CD4-positive, CD25-positive, alpha-beta regulatory T cell (primary cell): ENCODE measurements at regions not wholly inside any gene's neighbourhood (a gene's known extent, or its start where the extent isn't known, plus 50 kb on each side); places are given as distances from the start of the nearest gene placed in this dataset.

Experiments used
- ATAC-seq, 2 donors: fragments of 150-1000 bp; cut with Tn5 transposase; one replicate each; pipeline ENCODE4 v1.10.0; 2021; ENCODE audit warnings: low read depth in 2 of 2, moderate number of reproducible peaks in 2 of 2, moderate library complexity in 1 of 2
- DNase-seq, 3 donors: peaks; one replicate each; pipeline versions ENCODE4 v3.0.0 to v3.0.0-alpha.2; 2012 to 2022; ENCODE audit warnings: mixed read lengths in 1 of 3
- H3K27ac ChIP-seq: one replicate; pipeline ENCODE4 v1.7.0; 2013; ENCODE audit warnings: mild to moderate bottlenecking, low read length; ENCODE audit not compliant: insufficient read depth, poor library complexity, severe bottlenecking
- H3K27me3 ChIP-seq: one replicate; pipeline ENCODE4 v1.7.0; 2013; ENCODE audit warnings: low read length; ENCODE audit not compliant: control insufficient read depth, insufficient read depth
- H3K36me3 ChIP-seq: one replicate; pipeline ENCODE4 v1.7.0; 2013; ENCODE audit warnings: mild to moderate bottlenecking, low read length, moderate library complexity; ENCODE audit not compliant: control insufficient read depth, insufficient read depth
- H3K4me1 ChIP-seq: 2 replicates; pipeline ENCODE4 v1.7.0; 2013; ENCODE audit warnings: mild to moderate bottlenecking, low read length; ENCODE audit not compliant: insufficient read depth, control insufficient read depth, poor library complexity, severe bottlenecking
- H3K4me3 ChIP-seq: one replicate; pipeline ENCODE4 v1.7.0; 2013; ENCODE audit warnings: low read depth, mild to moderate bottlenecking, low read length, moderate library complexity
- H3K9me3 ChIP-seq, 2 experiments: 1 replicate in 1 of 2; 2 replicates in 1 of 2; pipeline ENCODE4 v1.7.0; 2013; ENCODE audit warnings: low read length in 2 of 2, mild to moderate bottlenecking in 1 of 2, moderate library complexity in 1 of 2; ENCODE audit not compliant: control insufficient read depth in 2 of 2
- H3K27ac Mint-ChIP-seq, 3 donors: one replicate each; pipeline ENCODE4 v1.8.0; 2020 to 2022; ENCODE audit warnings: mild to moderate bottlenecking in 3 of 3, mixed read lengths in 3 of 3, moderate library complexity in 2 of 3
- H3K27me3 Mint-ChIP-seq: one replicate; pipeline ENCODE4 v1.8.0; 2022; ENCODE audit warnings: mild to moderate bottlenecking, mixed read lengths
- H3K36me3 Mint-ChIP-seq: one replicate; pipeline ENCODE4 v1.8.0; 2020; ENCODE audit warnings: mixed read lengths
- H3K4me1 Mint-ChIP-seq, 4 donors: one replicate each; pipeline ENCODE4 v1.8.0; 2020 to 2022; ENCODE audit warnings: mixed read lengths in 4 of 4, mild to moderate bottlenecking in 1 of 4
- H3K4me3 Mint-ChIP-seq, 4 donors: one replicate each; pipeline ENCODE4 v1.8.0; 2020 to 2022; ENCODE audit warnings: mild to moderate bottlenecking in 4 of 4, mixed read lengths in 4 of 4, moderate library complexity in 3 of 4
- H3K9me3 Mint-ChIP-seq, 7 donors: one replicate each; pipeline ENCODE4 v1.8.0; 2020 to 2022; ENCODE audit warnings: mixed read lengths in 7 of 7, mild to moderate bottlenecking in 3 of 7, moderate library complexity in 2 of 7

DNA sequence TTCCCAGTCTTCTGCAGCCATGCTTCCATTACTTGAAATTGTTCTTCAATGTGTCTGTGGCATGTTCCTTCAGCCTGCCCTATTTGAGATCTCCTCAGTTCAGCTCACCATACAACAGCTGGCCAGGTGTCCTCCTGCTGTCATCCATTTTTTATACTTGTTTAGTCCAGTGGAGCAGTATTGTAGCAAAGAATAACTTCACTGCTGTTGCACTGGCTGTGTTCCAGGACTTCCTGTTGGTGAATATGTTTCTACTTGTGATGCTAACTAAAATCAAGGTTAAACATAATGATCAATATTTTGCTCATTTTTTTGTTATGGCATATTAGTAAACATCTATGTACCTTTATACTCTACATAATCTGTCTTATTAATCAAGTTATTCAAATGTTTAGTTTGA is 1394.1 kb downstream of the PCDH9 start:
- Histone ChIP-seq H3K36me3 (no peaks in the 10 kb centered on the region), H3K4me3 (no peak overlapping the region), H3K27me3 (no peaks in the 10 kb centered on the region), H3K27ac (no peak overlapping the region), H3K9me3 (peaks cover 4 to 6% of the 10 kb centered on the region in 2 experiments), H3K4me1 (no peaks in the 10 kb centered on the region)
- H3K4me3 Mint-ChIP-seq = no peak overlapping the region
- H3K4me1 Mint-ChIP-seq = no peaks in the 10 kb centered on the region
- peaks cover 0 to 26% (median 5%) of the 10 kb centered on the region in 7 donors for H3K9me3 Mint-ChIP-seq
- H3K27ac Mint-ChIP-seq = no peak overlapping the region
- no peaks in the 10 kb centered on the region for H3K27me3 Mint-ChIP-seq
- DNase-seq (no peak), ATAC-seq (no peak)
- no peaks in the 10 kb centered on the region for H3K36me3 Mint-ChIP-seq

DNA sequence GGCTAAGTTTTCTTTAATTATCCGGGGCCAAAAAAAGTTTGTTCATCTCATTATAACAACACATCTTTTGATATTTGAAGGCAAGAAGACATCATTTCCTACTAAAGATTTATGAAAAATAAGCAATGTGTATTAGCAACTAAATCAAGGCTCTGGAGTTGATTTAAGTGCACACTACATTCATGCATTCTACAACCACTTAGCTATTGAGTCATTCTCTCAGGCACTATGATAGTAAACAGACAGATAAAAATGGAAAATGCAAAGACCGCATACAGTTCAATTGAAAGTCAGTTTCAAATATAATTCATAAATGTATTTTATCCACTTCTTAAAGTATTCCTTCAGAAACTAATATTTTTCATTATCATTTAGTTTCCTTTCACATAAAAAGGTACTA is 1395.2 kb downstream of the PCDH9 start:
- H3K4me3 ChIP-seq = no peak overlapping the region
- H3K36me3 ChIP-seq = no peaks in the 10 kb centered on the region
- peaks cover 0 to 32% (median 5%) of the 10 kb centered on the region in 7 donors for H3K9me3 Mint-ChIP-seq
- no peaks in the 10 kb centered on the region for H3K27me3 ChIP-seq
- H3K4me3 Mint-ChIP-seq = no peak overlapping the region
- peaks cover 10 to 11% of the 10 kb centered on the region in 2 experiments for H3K9me3 ChIP-seq
- H3K27me3 Mint-ChIP-seq = no peaks in the 10 kb centered on the region
- H3K4me1 ChIP-seq = no peaks in the 10 kb centered on the region
- H3K36me3 Mint-ChIP-seq = no peaks in the 10 kb centered on the region
- no peaks in the 10 kb centered on the region for H3K4me1 Mint-ChIP-seq
- H3K27ac ChIP-seq = no peak overlapping the region
- ATAC-seq (no peak), DNase-seq (no peak)
- H3K27ac Mint-ChIP-seq = no peak overlapping the region

DNA sequence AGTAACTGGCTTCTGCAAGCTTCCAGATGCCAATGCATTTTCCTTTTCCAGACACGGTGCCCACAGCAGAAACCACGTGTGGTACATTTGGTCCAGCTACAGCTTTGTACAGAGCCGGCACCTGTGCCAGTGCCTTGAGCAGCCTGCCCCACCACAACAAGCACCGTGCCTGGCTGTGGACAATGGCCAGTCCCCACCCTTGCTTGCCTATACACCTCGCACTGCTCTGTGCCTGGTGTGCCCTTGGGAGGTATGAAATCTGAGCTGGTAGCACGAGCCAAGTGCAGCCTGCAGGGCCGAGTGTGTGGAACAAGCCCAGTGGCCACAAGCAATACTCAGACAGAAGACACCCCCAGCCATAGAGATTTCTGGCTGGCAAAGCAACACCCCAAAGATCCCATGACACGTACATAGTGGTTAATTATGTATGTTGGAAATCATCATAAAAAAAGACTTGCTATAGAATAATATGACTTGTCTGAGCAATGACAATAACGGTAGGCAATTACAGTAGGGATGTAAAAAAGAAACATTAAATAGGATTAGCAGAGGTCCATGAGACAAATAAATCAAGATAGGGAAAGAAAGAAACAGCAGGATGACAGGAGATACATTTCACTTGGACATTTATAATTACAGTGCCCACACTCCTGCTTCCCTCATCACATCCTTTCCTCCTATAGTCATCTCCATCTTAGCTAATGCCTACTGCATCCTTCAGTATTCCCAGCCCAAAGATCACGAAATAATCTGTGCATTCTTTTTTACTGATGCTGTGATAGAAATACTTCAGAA is 1399.5 kb downstream of the PCDH9 start:
- no peaks in the 10 kb centered on the region for H3K4me1 Mint-ChIP-seq
- no peaks in the 10 kb centered on the region for H3K36me3 ChIP-seq
- no peak overlapping the region for H3K27ac Mint-ChIP-seq
- no peaks in the 10 kb centered on the region for H3K4me1 ChIP-seq
- H3K27me3 ChIP-seq = no peaks in the 10 kb centered on the region
- no peak overlapping the region for H3K27ac ChIP-seq
- no peak overlapping the region for H3K4me3 ChIP-seq
- ATAC-seq = no peak
- no peak overlapping the region for H3K4me3 Mint-ChIP-seq
- DNase-seq = no peak
- H3K36me3 Mint-ChIP-seq = no peaks in the 10 kb centered on the region
- H3K9me3 Mint-ChIP-seq = peaks cover 0 to 22% (median 4%) of the 10 kb centered on the region in 7 donors
- peaks cover 4 to 9% of the 10 kb centered on the region in 2 experiments for H3K9me3 ChIP-seq
- H3K27me3 Mint-ChIP-seq = no peaks in the 10 kb centered on the region

DNA sequence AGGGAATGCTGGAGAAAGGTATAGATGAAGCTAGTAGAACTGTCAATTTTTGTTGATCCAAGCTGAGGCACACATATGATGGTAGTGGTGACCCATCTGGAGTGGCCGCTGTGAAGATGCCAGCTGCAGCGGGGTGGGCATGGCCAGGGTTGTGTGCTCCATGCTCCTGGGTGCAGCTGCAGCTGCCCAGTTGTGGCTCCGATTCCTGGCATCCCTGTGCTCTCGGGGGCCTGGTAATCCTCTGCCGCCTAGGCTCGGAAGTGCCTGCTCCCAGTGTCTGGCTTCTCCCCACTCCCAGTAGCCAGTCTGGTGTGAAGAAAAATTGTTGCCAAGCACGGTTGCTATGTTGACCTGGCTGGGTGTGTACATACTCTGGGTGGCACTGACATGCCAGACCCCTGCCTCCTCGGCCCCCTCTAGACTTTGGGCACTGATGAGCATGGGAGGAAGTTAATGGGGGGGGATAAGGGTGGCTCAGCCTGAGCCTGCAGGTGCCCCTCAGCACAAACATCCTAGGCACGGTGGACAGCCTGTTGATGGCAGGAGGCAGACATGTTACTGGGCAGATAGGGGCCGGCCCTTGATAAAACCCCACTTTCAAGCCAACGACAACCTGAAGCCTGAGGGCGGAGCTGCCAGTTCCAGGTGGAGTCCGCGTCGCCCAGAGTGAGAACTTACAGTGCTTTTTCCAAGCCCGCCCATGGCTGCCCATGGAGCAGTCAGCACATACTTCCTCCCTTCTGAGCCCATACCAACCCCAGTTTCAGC is 1400.7 kb downstream of the PCDH9 start:
- Histone ChIP-seq H3K9me3 (peaks cover 4 to 9% of the 10 kb centered on the region in 2 experiments), H3K27ac (no peak overlapping the region), H3K4me3 (no peak overlapping the region), H3K27me3 (no peaks in the 10 kb centered on the region), H3K4me1 (no peaks in the 10 kb centered on the region), H3K36me3 (no peaks in the 10 kb centered on the region)
- no peaks in the 10 kb centered on the region for H3K36me3 Mint-ChIP-seq
- ATAC-seq (no peak), DNase-seq (no peak)
- no peak overlapping the region for H3K4me3 Mint-ChIP-seq
- no peaks in the 10 kb centered on the region for H3K27me3 Mint-ChIP-seq
- H3K4me1 Mint-ChIP-seq = no peaks in the 10 kb centered on the region
- peaks cover 0 to 19% (median 3%) of the 10 kb centered on the region in 7 donors for H3K9me3 Mint-ChIP-seq
- H3K27ac Mint-ChIP-seq = no peak overlapping the region

DNA sequence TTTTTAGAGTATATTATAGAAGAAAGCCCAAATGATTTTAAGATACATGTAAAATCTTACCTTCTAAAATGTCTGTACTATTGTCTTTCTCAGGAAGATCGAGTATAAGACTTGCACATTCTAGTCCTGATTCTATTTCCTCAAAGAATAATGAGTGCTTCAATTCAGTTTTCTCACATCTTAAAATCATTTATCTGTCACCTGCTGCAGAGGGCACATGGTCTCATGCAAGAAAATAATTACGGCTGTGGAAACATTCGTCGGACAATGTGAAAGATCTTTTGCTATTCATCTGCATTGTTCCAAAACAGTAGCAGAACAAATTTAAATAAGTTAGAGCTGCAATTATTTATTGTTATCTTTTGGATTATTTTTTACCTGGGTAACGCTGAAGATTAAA is 1403.5 kb downstream of the PCDH9 start:
- no peak overlapping the region for H3K27ac Mint-ChIP-seq

DNA sequence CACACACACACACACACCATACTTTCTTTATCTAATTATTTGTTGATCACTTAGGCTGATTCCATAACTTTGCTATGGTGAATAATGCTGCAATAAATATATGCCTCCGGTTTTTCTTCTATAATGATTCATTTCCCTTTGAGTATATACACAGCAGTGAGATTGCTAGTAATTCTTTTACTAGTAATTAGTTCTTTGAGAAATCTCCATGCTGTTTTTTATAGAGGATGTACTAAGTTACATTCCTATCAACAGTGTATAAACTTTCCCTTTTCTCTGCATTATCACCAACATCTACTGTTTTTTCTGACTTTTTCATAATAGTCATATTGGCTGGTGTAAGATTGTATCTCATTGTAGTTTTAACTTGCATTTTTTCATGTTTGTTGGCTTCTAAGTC is 1405.1 kb downstream of the PCDH9 start:
- H3K36me3 Mint-ChIP-seq = no peaks in the 10 kb centered on the region
- H3K9me3 Mint-ChIP-seq = peaks cover 0 to 14% (median 3%) of the 10 kb centered on the region in 7 donors
- no peaks in the 10 kb centered on the region for H3K27me3 Mint-ChIP-seq
- H3K36me3 ChIP-seq = no peaks in the 10 kb centered on the region
- no peak overlapping the region for H3K27ac Mint-ChIP-seq
- DNase-seq (no peak), ATAC-seq (no peak)
- no peak overlapping the region for H3K4me3 Mint-ChIP-seq
- H3K4me1 ChIP-seq = no peaks in the 10 kb centered on the region
- no peak overlapping the region for H3K4me3 ChIP-seq
- no peak overlapping the region for H3K27ac ChIP-seq
- no peaks in the 10 kb centered on the region for H3K4me1 Mint-ChIP-seq
- no peaks in the 10 kb centered on the region for H3K27me3 ChIP-seq
- H3K9me3 ChIP-seq = peaks cover 2 to 3% of the 10 kb centered on the region in 2 experiments

More for the DNA sequence above, 1403.5 kb downstream of the PCDH9 start:
- ATAC-seq (no peak), DNase-seq (no peak)
- H3K4me1 Mint-ChIP-seq = no peaks in the 10 kb centered on the region
- Histone ChIP-seq H3K4me1 (no peaks in the 10 kb centered on the region), H3K9me3 (peaks cover 6 to 9% of the 10 kb centered on the region in 2 experiments), H3K27me3 (no peaks in the 10 kb centered on the region), H3K36me3 (no peaks in the 10 kb centered on the region), H3K4me3 (no peak overlapping the region), H3K27ac (no peak overlapping the region)
- peaks cover 0 to 19% (median 3%) of the 10 kb centered on the region in 7 donors for H3K9me3 Mint-ChIP-seq
- H3K36me3 Mint-ChIP-seq = no peaks in the 10 kb centered on the region
- H3K27me3 Mint-ChIP-seq = no peaks in the 10 kb centered on the region
- no peak overlapping the region for H3K4me3 Mint-ChIP-seq

DNA sequence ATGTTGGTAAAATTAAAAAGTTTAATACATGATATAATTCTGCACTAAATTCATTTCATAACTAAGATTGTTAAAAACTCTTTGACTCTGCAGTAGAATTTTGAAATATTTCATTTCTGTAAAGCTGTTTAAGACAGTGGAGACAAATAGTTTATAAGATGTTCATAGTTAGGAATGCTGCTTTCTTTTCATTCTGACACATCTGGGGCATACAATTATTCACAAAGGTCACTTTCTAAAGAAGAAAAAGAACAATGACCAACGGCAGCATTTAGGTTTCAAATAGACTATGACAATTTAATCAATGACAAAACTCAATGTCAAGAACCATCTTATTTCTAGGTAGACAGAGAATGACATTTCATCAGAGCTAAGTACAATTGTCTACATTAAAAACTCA is 1422.1 kb downstream of the PCDH9 start:
- no peaks in the 10 kb centered on the region for H3K27me3 ChIP-seq
- H3K27ac Mint-ChIP-seq = no peak overlapping the region
- no peaks in the 10 kb centered on the region for H3K36me3 ChIP-seq
- no peak overlapping the region for H3K27ac ChIP-seq
- H3K4me3 Mint-ChIP-seq = no peak overlapping the region
- no peak overlapping the region for H3K4me3 ChIP-seq
- no peaks in the 10 kb centered on the region for H3K4me1 Mint-ChIP-seq
- H3K4me1 ChIP-seq = no peaks in the 10 kb centered on the region
- H3K27me3 Mint-ChIP-seq = no peaks in the 10 kb centered on the region
- H3K9me3 ChIP-seq = peaks cover 3 to 17% of the 10 kb centered on the region in 2 experiments
- DNase-seq (no peak), ATAC-seq (no peak)
- peaks cover 3 to 26% (median 9%) of the 10 kb centered on the region in 7 donors for H3K9me3 Mint-ChIP-seq
- H3K36me3 Mint-ChIP-seq = no peaks in the 10 kb centered on the region
